ENCODE measurements at regions not wholly inside any gene's neighbourhood (a gene's known extent, or its start where the extent isn't known, plus 50 kb on each side); places are given as distances from the start of the nearest gene placed in this dataset.

GRCh38 chr18:41022484-41022883 lies 932.5 kb upstream of the PIK3C3 start:
- DNase-seq: no peak

GRCh38 chr18:41021089-41021488 lies 933.9 kb upstream of the PIK3C3 start:
- no peak for DNase-seq

- DNase-seq: no peak
Observed at GRCh38 chr18:41012194-41012593, 942.8 kb upstream of the PIK3C3 start.

GRCh38 chr18:41009926-41010325 lies 945.1 kb upstream of the PIK3C3 start:
- no peak for DNase-seq

- DNase-seq: no peak
Observed at GRCh38 chr18:41004324-41004723, 950.7 kb upstream of the PIK3C3 start.

- DNase-seq: no peak
Observed at GRCh38 chr18:40995529-40995928, 959.5 kb upstream of the PIK3C3 start.

GRCh38 chr18:40993363-40993762 lies 961.7 kb upstream of the PIK3C3 start:
- no peak for DNase-seq

GRCh38 chr18:40987581-40987980 lies 967.5 kb upstream of the PIK3C3 start:
- DNase-seq: no peak

GRCh38 chr18:40985436-40985835 lies 969.6 kb upstream of the PIK3C3 start:
- DNase-seq: no peak

- DNase-seq: no peak
Observed at GRCh38 chr18:40984856-40985255, 970.2 kb upstream of the PIK3C3 start.

GRCh38 chr18:40983835-40984234 lies 971.2 kb upstream of the PIK3C3 start:
- DNase-seq: no peak

GRCh38 chr18:40980171-40980570 lies 974.9 kb upstream of the PIK3C3 start:
- DNase-seq: no peak

GRCh38 chr18:40976050-40976449 lies 979.0 kb upstream of the PIK3C3 start:
- no peak for DNase-seq

- no peak for DNase-seq
Observed at GRCh38 chr18:40974448-40974847, 980.6 kb upstream of the PIK3C3 start.

GRCh38 chr18:40962784-40963183 lies 992.2 kb upstream of the PIK3C3 start:
- DNase-seq: no peak

GRCh38 chr18:40957533-40958070 lies 997.4 kb upstream of the PIK3C3 start:
- DNase-seq: no peak

GRCh38 chr18:40956213-40956612 lies 998.8 kb upstream of the PIK3C3 start:
- no peak for DNase-seq

GRCh38 chr18:40955351-40955750 lies 999.7 kb upstream of the PIK3C3 start:
- DNase-seq: no peak

- no peak for DNase-seq
Observed at GRCh38 chr18:40949114-40949950, 1005.7 kb upstream of the PIK3C3 start.

GRCh38 chr18:40944576-40944975 lies 1010.5 kb upstream of the PIK3C3 start:
- DNase-seq: no peak

- DNase-seq: no peak
Observed at GRCh38 chr18:40939656-40940515, 1015.1 kb upstream of the PIK3C3 start.

GRCh38 chr18:40938615-40939014 lies 1016.4 kb upstream of the PIK3C3 start:
- no peak for DNase-seq

GRCh38 chr18:40937386-40937785 lies 1017.6 kb upstream of the PIK3C3 start:
- DNase-seq: no peak

GRCh38 chr18:40935423-40935822 lies 1019.6 kb upstream of the PIK3C3 start:
- DNase-seq: peak in 1 of 2 experiments; percentile 9
